ENCODE measurements at regions not wholly inside any gene's neighbourhood (a gene's known extent, or its start where the extent isn't known, plus 50 kb on each side); places are given as distances from the start of the nearest gene placed in this dataset.

DNA sequence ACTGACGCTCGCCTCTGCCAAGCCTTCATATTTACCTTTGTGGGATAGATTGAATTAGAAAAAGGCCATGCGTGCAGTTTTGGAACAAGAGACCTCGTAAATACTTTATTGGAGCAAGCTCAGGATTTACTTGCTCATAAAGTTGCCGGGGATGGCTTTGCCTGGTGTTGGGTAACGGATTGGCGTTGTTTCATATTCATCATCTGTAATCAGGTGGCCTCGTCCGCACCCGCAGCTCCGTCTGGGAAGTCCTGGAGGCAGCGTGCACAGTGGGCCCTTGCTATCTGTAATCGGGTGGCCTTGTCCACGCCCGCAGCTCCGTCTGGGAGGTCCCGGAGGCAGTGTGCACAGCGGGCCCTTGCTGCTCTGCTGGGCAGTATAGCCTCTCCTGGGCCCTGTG is 1209.3 kb downstream of the BRD1 start:
- no peak for DNase-seq (ENCODE audit: low spot score)

DNA sequence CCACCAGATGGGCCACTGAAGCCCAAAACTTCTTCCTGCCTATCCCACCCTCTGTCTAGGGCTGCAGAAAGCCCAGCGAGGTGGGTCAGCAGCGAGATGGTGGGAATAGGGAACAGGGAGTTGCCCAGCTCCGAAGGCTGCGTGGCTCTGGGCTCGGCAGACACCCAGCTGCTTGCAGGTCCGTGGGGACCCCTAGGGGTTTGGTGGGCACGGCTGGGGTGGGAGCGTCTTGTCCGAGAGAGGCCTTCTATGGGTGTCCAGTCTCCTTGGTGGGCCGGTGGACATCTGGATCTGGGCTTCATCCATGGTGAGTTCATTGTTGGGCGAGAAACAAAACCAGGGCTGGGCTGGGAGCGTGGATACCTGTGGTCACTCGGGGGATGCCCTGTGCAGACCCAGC is 1211.0 kb downstream of the BRD1 start:
- no peak for DNase-seq (ENCODE audit: low spot score)

DNA sequence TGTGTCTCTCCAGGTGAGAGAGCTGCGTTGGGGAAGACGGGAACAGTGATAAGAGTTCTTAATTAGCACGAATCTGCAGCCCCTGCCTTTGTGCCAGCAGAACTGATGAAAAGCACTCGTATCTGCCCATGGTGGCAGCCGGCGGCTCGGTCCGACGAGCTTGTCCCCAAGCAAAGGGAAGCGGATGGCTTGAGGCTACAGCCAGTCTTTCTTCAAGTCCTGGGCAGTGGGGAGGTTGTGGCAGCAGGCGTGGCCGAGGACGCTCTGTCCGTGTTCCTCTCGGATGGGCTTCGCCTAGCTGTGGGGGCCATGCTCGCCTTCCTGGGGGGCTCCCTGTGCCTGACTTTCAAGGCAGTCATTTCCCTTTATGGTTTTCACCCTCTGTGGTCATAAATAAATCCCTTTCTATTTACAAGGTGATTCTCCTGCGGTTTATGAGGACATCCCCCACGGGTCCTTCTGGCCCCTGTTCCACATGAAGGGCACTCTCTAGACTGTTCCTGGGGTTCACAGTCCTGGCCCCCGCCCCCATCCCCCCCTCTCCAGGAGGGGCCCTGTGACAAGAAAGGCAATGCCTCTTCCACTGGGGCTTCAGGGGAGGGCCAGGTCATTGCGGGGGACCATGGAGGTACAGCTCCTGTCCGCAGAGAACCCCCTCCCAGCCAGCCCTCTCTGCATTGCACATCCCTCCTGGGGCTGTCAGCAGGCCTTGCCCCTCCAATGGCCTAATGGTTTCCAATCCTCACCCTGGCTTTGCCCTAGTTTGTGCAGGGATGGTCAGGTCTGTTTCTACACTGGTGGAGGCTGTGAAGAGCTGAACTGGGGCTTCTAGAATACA is 1212.3 kb downstream of the BRD1 start:
- no peak for DNase-seq (ENCODE audit: low spot score)

DNA sequence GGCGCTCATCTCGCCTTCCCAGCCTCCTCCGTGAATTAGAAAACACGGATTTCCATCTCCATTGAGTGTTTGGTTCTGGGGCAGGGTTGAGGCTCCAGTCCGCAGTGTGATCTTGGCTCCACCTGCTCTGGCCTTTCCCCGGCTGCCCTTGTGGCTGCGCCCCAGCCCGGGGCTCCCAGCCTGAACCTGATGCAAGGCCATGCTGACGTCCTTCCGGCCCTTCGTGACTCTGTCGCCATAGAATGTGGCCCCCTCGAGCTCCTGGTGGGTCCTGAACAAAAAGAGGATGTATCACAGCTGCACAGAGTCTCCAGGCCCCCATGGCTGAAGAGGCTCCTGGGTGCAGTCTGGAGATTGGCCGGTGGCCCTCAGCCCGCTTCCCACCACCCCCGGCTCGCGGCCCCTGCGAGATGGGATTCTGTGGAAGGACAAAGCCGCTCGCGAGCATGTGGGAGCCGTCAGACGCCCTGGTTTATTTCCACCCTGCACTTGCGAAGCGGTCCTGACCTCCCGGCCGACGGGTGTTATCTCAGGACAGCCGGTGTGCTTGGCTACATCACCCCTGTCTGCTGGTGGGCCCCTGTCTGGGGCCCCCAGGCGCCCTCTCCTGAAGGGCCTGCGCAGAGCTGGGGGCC is 1214.0 kb downstream of the BRD1 start:
- no peak for DNase-seq (ENCODE audit: low spot score)

DNA sequence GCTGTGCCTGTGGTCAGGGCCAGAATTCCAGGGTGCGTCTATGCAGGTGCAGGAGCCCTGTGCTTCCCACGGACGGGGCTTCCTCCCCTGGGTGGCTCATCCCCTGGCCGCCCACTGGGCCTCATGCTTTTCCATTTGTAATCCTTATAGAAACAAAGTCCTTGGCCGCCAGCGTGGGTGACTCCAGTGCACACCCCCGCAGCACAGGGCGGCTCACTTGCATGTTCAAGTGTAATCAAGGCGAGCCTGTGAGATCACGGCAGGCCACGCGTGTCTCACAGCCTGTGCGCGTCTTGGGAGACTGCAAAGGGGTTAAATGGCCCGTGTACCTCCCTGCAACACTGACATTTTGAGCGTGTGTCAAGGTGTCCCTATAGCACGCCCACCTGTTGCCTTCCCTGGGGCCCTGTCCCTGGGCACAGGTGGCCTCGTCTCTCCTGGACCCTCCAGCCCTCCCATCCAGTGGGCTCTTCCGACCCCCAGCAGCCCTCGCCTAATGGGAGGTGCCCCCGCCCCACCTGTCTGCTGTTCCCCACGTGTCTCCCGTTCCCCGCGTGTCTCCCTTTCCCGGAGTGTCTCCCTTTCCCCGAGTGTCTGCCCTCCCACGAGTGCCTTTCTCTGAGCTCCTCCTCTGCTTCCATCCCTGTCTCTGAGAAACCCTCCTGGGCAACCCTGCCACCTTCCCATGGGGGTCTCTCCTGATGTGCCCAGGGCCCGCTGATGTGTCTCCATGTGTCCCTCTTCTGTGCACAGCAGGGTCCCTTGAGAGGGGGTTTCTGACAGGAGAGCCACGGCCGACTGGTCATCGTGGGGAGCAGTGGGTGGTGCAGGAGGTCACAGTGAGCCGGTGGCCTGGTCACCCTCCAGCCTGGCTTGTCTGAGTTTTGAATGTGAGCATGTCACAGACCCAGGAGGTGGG is 1215.3 kb downstream of the BRD1 start:
- no peak for DNase-seq (ENCODE audit: low spot score)

DNA sequence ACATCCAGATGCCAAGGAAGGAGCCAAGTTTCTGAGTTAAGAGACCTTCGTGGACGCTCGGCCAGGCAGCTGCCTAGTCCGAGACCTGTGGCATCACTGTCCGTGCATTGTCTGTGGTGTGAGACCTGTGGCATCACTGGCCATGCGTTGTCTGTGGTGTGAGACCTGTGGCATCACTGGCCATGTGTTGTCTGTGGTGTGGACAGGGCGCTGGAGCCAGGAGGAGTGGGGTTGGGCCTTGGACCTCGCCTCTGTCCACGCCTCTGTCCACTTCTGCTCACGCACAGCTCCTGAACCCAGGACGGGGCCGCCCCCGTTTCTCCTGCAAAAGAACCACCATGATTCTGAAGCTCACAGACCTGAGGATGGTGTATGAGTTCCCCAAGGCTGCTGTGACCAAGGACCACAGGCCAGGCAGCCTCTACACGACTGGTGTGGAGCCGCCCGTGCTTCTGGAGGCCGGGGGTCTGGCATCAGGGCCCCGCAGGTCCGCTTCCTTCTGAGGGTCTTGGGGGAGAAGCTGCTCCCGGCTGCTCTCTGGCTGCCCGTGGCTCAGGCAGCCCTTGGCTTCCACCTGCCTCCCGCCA is 1218.3 kb downstream of the BRD1 start:
- no peak for DNase-seq (ENCODE audit: low spot score)

DNA sequence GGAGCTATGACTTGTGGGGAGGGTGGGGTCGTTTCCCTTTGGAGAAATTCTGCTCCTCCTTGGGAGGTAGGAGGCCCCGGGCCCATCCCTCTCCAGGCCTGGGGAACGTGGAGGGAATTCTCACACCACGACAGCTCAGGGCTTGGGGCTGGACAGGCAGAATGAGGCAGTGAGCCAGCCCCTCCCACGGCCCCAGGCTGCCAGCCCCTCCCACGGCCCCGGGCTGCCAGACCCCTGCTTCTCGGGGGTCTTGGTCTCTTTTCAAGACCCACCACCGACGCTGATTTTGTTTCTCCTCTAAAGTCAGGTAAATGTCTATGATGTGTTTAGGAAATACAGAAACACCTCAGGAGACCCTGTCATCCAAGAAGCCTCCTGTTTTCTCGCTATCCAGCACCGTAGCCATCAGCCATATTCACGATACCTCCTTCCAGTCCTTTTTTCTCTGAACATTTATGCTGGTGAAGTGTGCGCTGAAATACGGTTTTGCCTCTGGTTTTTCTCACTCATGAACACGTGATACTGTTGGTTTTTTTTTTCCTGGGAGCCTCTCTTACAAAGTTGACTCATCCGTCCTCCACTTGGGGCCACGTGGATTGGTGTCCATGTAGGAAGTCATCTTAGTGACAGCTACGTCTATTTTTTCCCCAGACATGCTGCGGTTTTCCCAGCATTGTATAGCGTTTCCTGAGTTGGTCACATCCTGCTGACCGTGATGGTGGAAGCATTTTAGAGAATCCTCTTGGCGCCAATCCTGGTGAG is 1219.6 kb downstream of the BRD1 start:
- peak; percentile 61 for DNase-seq (ENCODE audit: low spot score)

DNA sequence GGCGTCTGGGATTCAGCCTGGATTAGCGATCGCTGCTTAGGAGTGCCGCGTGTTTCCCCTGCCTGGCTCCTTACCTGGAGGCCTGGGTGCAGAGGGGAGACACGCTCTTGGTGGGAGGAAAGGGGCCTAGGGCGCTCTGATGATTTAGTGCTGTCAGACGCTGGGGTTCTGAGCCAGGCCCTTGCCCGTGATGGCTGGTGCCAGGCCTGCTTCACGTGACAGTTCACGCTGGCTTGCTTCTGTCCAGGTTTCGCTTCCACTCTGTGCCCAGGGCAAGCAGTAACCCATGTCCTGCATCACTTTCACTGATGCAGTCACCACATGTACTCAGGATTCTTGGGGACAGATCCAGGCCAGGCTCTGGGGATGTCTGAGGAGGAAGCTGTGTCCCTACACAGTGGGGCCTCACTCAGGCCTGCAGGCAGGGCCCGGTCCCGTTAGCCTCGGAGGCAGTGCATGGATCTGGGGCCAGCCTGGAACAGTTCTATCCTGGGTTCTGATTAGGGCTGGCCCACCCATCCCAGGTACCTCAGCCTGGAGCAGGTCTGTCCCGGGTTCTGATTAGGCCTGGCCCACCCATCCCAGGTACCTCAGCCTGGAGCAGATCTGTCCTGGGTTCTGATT is 1220.9 kb downstream of the BRD1 start:
- DNase-seq (ENCODE audit: low spot score), result no peak

DNA sequence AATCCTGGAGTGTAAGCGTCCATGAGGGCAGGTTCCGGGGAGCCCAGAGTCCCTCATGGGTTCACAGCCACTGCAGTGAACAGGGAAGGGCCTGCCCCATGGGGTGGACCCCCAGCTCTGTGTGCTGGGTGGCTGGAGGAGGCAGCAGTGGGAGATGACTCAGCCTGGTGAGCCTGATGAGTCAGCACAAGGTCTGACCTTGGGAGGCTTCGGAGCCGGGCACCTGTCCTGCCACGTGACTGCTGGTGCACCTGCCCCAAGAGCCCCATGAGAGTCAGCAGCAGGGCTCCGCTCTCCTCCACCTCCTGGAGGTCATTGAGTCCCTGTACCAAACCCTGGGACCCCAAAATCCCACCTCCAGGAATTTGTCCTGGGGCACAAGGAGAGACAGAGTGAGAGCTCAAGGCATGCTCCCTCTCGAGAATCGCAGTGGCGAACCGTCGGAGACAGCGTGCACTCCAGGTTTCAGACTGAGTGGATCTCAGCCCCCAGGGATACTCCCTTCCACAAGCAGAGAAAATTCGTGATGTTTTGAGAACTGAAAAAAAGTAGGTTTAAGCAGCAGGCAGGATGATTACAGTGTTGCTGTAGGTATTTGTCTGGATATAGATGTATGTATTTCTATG is 1221.7 kb downstream of the BRD1 start:
- no peak for DNase-seq (ENCODE audit: low spot score)

DNA sequence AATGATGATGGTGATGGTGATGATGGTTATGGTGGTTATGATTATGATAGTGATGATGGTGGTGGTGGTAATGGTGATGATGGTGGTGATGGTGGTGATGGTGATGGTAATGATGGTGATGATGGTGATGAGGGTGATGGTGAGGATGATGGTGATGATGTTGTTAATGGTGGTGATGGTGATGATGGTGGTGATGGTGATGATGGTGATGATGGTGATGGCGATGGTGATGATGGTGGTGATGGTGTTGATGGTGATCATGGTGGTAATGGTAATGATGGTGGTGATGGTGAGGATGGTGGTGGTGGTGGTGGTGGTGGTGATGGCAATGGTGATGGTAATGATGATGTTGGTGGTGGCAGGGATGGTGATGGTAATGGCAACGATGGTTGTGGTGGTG is 1222.5 kb downstream of the BRD1 start:
- no peak for DNase-seq (ENCODE audit: low spot score)

DNA sequence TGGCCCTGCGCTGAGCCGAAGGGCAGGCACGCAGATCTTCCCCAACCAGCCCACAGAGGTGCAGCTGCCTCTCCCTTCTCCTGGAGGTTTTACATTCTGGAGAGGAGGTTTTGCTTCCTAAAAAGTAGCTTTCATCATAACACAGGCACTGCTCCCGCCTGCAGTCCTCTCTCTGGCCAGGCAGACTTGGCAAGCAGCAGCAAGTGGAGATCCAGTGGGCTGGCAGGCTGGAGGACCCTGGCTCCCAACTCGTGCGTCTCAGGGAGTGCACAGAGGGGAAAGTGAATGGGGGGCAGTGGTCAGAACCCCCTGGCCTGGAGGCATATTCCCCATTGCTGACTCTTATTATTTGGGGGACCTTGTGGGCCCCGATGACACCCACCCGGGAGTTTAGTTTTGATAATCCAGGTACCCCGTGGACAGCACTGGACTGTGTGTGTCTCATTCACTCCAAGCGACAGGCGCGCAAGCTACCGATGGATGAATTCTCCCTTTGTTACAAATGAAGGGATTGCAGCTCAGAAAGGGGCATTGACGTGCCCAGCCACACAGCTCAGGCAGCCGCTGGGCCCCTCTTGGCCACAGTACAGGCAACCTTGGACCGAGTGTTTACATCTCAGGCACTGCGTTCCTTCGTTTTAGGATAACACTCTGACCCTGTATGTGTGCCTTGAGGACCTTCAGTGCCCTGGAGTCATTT is 1223.9 kb downstream of the BRD1 start:
- DNase-seq (ENCODE audit: low spot score), result no peak

DNA sequence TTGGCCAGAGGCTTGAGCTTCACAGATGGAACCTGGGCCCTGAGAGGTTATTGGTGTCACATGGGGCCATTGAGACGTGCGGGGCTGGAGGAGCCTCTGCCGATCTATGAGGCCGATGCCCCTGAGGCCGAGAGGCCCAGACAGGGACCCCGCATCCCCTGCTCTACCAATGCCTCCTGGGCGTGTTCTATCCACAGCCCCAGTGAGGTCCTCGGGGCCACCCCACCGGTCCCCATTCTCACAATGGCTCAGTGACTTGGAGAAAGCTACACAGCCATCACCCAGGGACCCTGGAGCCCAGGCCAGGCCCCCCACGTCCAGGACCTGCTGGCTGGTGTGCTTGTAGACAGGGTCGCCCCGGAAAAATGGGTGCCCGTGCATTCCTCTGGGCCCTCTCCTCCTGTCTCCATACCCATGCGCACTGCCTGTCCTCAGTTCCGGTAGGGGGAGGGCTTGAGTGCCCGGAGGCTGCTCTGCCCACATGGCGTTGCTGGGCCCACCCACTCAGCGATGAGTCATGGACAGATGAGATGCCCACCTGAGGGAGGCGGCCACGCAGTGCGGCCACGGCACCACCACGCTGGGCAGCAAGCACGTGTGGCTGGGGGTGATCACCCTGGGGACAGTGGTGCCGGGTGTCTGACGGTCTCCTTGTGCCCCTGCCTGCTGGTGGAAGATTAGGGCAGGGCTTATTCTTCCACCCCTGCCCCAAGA is 1224.7 kb downstream of the BRD1 start:
- DNase-seq (ENCODE audit: low spot score), result no peak

DNA sequence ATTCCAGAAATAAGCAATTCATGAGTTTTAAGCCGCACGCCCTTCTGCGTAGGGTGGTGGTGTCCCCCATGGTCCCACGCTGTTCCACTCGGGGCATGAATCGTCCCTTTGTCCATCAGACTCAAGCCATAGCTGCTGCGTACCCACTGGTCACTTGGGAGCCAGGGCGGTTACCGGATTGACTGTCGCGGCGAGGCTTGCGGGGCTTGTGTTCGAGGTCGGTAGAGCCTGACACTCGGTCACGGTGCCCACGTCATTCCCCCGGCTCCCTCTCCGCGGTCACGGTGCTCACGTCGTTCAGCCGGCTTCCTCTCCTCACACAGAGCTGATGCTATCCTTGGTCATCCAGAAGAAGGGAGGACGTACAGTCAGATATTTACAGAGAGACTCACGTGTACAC is 1227.0 kb downstream of the BRD1 start:
- no peak for DNase-seq (ENCODE audit: low spot score)

DNA sequence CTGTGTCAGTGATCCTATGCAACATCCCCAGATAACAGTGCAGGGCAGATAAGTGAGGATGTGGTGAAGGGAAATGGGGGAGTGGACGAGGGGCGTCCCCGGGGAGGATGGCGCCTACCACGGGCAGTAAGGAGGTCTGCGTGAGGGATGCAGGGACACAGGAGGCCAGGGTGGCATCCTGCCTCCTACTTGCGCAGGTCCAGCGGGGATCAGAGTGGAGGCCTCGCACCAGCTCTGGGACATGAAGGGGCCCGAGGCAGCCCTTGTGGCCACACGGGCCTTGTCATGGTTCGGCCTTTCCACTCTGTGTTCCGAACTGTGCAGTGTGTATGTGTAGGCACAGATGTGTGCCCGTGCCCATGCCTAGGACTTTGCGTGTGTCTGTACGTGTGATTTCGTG is 1227.5 kb downstream of the BRD1 start:
- no peak for DNase-seq (ENCODE audit: low spot score)

DNA sequence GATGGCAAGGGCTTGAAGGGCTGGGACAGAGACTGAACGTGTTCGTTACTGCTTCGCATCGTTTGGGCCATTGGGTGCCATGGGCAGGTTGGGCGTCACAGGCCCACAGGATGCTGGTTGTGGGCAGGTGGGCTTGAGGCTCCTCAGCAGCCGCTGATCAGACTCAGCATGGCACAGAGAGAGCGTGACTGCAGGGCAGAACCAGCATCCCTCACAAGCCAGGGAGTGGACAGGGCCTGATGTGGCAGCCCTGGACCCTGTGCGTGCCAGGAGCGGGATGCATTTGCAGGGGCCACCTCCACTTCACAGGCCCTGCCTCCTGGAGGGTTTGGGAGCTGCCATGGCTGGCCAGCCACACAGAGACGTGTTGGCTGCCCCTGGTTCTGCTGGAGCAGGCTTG is 1228.3 kb downstream of the BRD1 start:
- no peak for DNase-seq (ENCODE audit: low spot score)

DNA sequence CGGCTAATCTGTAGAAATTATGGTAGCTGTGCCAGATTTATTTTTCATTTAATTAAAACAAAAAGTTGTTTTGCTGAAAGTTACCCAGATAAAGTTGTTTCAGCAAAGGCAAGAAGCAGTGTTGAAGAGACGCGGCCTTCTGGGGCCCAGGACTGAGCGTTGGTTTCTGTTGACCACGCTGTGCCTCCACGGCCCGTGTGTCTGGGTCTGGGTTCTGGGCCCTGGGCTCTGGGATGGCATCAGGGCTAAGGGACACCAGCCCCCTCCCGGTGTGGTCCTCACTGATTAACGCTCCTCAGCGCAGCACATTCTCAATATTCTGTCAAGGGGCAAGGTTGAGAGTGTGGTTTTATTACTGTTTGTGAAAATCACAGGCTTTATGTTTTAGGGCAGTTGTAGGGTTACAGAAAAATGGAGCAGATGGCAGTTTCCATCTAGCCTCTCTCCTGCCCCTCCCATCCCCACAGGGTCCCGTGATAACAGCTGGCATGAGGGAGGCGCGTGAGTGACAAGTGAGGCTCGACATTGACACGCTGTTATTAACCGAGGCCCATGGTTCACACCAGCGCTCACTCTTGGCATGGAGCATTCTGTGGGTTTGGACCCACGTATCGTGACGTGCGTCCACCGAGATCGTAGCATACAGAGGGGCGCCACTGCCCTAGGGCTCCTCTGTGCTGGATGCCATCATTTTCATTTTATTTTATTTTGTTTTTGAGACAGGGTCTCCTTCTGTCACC is 1231.4 kb downstream of the BRD1 start:
- DNase-seq (ENCODE audit: low spot score), result no peak

DNA sequence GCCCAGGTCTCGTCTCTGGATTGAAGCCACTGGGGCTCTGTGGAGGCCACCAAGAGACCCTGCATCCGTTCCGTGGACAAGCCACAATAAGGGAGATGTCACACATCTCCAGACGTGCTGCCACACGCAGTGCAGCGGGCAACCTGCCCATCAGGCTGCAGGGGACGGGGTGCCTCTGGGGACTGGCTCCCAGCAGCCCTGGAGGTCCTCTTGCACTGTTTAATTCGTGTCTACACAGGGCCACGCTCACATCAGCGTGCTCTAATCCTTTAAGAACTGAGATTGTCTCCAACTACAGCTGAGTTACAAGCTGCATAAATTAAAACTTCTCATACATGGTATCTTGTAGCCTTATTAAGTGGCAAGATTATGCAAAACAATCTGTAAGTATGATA is 1232.2 kb downstream of the BRD1 start:
- DNase-seq (ENCODE audit: low spot score), result no peak

DNA sequence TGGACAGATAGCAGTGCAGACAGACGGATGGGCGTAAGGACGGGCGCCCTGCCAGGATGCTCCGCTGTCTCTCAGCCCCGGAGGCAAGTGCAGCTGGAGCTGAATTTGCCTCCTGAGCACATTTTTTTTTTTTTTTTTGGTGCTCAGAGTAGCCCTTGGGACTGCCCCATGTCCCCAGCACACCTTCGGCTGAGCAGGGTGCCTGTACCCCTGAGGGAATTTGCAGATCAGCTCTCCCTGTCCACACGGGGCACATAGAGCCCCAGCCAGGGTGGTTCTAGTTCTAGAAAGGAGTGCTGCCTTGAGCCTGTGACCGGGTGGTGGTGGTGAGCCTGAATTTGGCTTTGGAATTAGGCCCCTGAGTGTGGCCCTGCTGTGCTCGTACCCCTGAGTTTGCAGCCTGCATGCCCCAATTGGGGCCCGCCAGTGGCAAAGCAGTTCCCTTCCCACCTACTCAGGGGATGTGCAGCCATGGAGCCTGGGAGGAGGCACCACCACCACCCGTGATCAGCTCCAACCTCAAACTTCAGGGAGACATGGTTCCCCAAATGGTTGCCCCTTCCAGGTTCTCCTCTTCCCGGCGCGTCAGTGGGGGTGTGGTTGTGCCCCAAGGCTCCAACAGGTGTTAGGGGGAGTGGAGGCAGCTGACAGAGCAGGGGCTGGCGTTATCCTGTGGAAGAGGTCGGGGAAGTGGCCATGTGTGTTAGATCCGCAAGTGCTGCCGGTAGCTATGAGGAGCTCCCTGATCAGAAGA is 1232.7 kb downstream of the BRD1 start:
- no peak for DNase-seq (ENCODE audit: low spot score)
